ENCODE measurements at regions not wholly inside any gene's neighbourhood (a gene's known extent, or its start where the extent isn't known, plus 50 kb on each side); places are given as distances from the start of the nearest gene placed in this dataset.

DNA sequence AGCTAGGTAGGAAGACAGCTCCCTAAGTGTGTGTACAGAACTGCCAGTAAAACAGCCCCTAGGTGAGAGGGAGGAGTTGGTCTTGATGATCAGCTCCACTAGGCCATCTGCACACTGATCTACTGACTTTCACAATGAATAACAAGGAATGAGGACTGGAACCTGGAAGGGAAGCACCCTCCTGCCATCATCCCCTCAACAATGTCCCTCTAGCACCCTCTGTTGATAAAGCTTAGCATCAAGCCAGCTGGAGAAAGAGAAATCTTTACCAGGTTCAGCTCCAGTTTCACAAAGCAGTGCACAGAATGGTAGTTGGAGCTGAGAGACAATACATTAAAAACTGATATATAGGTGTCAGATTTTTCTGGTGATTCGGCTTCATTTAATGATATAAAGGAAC is 57.2 kb upstream of the IRAK1BP1 start:
- ATAC-seq = peak; percentile 81

DNA sequence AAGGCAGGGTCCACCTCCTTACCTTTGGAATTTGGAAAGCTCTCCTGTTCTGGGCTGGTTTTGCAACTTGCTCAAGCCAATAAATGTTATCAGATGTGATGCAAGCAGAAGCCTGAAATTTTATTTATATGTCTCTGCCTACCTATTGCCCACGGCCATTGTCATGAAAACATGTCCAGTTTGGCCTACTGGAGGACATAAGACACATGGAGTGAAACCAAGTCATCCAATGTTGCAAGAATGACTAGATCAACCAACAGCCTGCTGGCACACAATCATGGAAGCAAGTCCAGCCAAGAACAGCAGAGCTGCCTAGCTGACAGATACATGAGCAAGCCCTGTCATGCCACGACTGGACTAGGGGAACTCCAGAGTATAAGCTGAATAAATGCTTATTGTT is 56.7 kb upstream of the IRAK1BP1 start:
- ATAC-seq = peak; percentile 99
